Testis (tissue), 2 donors: ENCODE measurements at regions not wholly inside any gene's neighbourhood (a gene's known extent, or its start where the extent isn't known, plus 50 kb on each side); places are given as distances from the start of the nearest gene placed in this dataset.

Experiments
- DNase-seq: peaks from one replicate; pipeline ENCODE4 v3.0.0-alpha.2; 2019
- H3K27ac ChIP-seq, 2 donors: fragments of 200-600 bp; sonication (generic); one replicate each; pipeline ENCODE4 v1.5.1; 2019
- H3K27me3 ChIP-seq: fragments of 200-600 bp; sonication (generic); one replicate; pipeline ENCODE4 v1.5.1; 2019
- H3K36me3 ChIP-seq: fragments of 200-600 bp; sonication (generic); one replicate; pipeline ENCODE4 v1.5.1; 2017; ENCODE audit warnings: low read depth; ENCODE audit errors: missing control alignments
- H3K4me1 ChIP-seq: fragments of 200-600 bp; sonication (generic); one replicate; pipeline ENCODE4 v1.5.1; 2019
- H3K4me3 ChIP-seq, 2 donors: fragments of 200-600 bp; sonication (generic); one replicate each; pipeline ENCODE4 v1.5.1; 2017 to 2019
- H3K9me3 ChIP-seq: fragments of 200-600 bp; sonication (generic); one replicate; pipeline ENCODE4 v1.5.1; 2017
- CTCF ChIP-seq, 3 experiments: fragments of 450-650 bp in 2 of 3; fragments of 200-600 bp in 1 of 3; sonication (generic) in 1 of 3; IDR thresholded peaks; one replicate each; pipeline ENCODE4 v1.5.1; 2016 to 2019; ENCODE audit warnings: antibody characterized with exemption in 3 of 3, mild to moderate bottlenecking in 2 of 3, moderate library complexity in 1 of 3
- POLR2A ChIP-seq: fragments of 450-650 bp; IDR thresholded peaks from one replicate; pipeline ENCODE4 v1.6.1; 2017; ENCODE audit warnings: antibody characterized with exemption, mild to moderate bottlenecking, moderate library complexity
- WGBS, 2 donors: methylation state at CpG; one replicate each; pipeline ENCODE4 v1.1.5; 2018; 5-methylcytosine and 5-hydroxymethylcytosine counted together
- intact Hi-C: fragments of 100-400 bp; cut with DNase I; formaldehyde crosslinking; loops from one replicate; pipeline ENCODE4 v1.15.1; 2023; ENCODE audit warnings: low total_unique reads

GRCh38 chr12:19068137-19068536, 61.4 kb upstream of the PLEKHA5 start:
- no peaks in the 10 kb centered on the region for H3K9me3 ChIP-seq
- no peaks in the 10 kb centered on the region for H3K36me3 ChIP-seq
- TF ChIP-seq CTCF (IDR thresholded peaks at IDR 0.05) = no peak
- no peak for TF ChIP-seq POLR2A
- H3K27me3 ChIP-seq = no peaks in the 10 kb centered on the region
- no peak for DNase-seq
- H3K4me1 ChIP-seq = no peaks in the 10 kb centered on the region
- no peak overlapping the region for H3K4me3 ChIP-seq
- WGBS, 2 donors = 59 to 66% methylated on average over 1 of the region's 1 CpG
- H3K27ac ChIP-seq = no peak overlapping the region
- intact Hi-C loops = no loop called here

GRCh38 chr12:19070341-19070740, 59.2 kb upstream of the PLEKHA5 start:
- WGBS, 2 donors = 74 to 91% methylated on average over 1 of the region's 1 CpG
- intact Hi-C loops = no loop called here
- Histone ChIP-seq H3K4me1 (no peaks in the 10 kb centered on the region), H3K27ac (no peak overlapping the region), H3K36me3 (no peaks in the 10 kb centered on the region), H3K27me3 (no peaks in the 10 kb centered on the region), H3K4me3 (no peak overlapping the region), H3K9me3 (no peaks in the 10 kb centered on the region)
- DNase-seq = no peak
- TF ChIP-seq POLR2A (no peak), CTCF (IDR thresholded peaks at IDR 0.05) (no peak)

GRCh38 chr12:19074700-19075099, 54.8 kb upstream of the PLEKHA5 start:
- H3K9me3 ChIP-seq = no peaks in the 10 kb centered on the region
- no peak overlapping the region for H3K27ac ChIP-seq
- 71 to 72% methylated on average over 4 of the region's 4 CpGs for WGBS, 2 donors
- no peak overlapping the region for H3K4me3 ChIP-seq
- no peaks in the 10 kb centered on the region for H3K4me1 ChIP-seq
- no peaks in the 10 kb centered on the region for H3K27me3 ChIP-seq
- no peaks in the 10 kb centered on the region for H3K36me3 ChIP-seq
- no peak for DNase-seq
- intact Hi-C loops = no loop called here
- TF ChIP-seq POLR2A (no peak), CTCF (IDR thresholded peaks at IDR 0.05) (no peak)

GRCh38 chr12:19075711-19076340, 53.7 kb upstream of the PLEKHA5 start:
- H3K36me3 ChIP-seq = no peaks in the 10 kb centered on the region
- TF ChIP-seq POLR2A (no peak), CTCF (IDR thresholded peaks at IDR 0.05) (no peak)
- DNase-seq = no peak
- intact Hi-C loops = no loop called here
- no peaks in the 10 kb centered on the region for H3K9me3 ChIP-seq
- H3K4me1 ChIP-seq = no peaks in the 10 kb centered on the region
- H3K27ac ChIP-seq = no peak overlapping the region
- H3K4me3 ChIP-seq = no peak overlapping the region
- WGBS, 2 donors = 82 to 96% methylated on average over 3 of the region's 3 CpGs
- H3K27me3 ChIP-seq = no peaks in the 10 kb centered on the region
